ENCODE measurements at regions not wholly inside any gene's neighbourhood (a gene's known extent, or its start where the extent isn't known, plus 50 kb on each side); places are given as distances from the start of the nearest gene placed in this dataset.
"Not testable (repeated sequence)": the region's sequence is repeated elsewhere in the genome, so short reads cannot be mapped to it uniquely, and the experiment has no call there.

- no peak for ATAC-seq
Measured at GRCh38 chr3:106827515-106828213, 549.6 kb upstream of the CCDC54 start.

- no peak for ATAC-seq
Measured at GRCh38 chr3:106829206-106829605, 548.0 kb upstream of the CCDC54 start.

DNA sequence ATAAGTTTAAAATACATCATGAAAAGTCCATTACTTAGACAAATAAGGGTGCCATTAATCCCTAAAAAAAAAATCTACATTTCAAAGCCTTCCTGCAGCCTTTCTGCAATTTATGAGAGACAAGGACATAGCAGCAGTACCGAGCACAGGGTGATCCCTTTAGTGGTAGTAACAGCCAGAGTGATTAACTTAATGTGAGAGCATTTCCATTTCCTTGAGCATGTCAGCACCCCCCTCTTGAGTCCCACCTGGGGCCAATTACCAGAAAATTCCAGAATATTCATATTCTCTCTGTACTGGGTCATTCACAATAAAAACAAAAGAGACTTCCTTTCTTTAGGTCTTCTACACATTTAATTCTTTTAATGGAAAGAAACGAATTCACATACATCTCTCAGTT is 546.9 kb upstream of the CCDC54 start:
- ATAC-seq = no peak

DNA sequence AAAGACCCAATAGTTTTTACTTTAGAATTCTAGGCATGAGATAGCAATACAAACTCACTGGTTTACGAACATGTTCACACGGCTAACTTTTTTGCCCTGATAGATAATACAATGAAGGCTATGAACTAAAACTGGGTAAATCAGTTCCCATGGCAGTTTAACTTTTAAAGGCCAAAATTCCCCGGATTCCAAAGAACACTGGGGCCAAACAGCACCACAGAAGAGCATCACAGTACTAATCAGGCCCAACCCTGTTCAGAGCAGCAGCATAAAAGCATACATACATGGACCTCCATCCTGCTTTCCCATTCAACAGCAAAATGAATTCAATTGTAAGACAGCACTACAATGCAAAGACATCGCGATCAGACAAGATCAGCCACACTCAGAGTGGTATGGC is 540.3 kb upstream of the CCDC54 start:
- no peak for ATAC-seq

GRCh38 chr3:106837616-106838015 is 539.6 kb upstream of the CCDC54 start:
- ATAC-seq = no peak

GRCh38 chr3:106839576-106840280 is 537.5 kb upstream of the CCDC54 start:
- ATAC-seq = no peak

DNA sequence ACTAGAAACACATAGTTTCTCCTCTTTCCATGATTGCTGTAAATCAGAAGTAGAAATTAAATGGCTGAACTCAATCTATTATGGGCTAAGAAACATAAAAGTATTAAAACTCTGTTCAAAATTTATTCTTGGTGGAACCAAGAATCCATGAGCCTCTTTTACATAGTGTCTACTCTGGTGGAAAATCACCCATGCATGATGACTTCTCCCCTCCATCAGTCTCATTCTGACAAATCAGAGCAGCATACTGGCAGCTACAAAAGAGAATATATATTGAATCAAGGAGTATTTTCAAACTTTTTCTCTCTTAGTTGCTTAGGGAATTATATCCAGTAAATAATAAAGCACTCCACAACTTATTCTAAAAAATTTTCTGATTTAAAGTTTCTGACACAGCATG is 536.9 kb upstream of the CCDC54 start:
- no peak for ATAC-seq

DNA sequence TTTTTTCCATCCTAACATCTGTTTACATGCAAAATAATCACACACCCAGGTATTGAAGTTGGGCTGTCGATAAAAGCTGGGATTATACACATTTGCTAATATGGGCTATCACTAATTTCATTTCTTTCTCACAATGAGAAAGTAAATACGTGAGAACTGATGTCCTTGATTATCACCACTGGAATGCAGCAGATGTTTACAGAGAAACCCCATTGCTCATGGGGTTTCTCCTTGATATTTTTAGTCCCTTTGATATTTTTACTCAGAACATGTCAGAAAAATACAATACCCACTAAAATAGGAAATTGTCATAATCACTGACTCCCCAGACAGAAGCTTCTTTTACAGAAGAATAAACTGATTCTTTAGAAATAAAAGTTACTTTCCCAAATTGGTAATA is 535.1 kb upstream of the CCDC54 start:
- no peak for ATAC-seq

DNA sequence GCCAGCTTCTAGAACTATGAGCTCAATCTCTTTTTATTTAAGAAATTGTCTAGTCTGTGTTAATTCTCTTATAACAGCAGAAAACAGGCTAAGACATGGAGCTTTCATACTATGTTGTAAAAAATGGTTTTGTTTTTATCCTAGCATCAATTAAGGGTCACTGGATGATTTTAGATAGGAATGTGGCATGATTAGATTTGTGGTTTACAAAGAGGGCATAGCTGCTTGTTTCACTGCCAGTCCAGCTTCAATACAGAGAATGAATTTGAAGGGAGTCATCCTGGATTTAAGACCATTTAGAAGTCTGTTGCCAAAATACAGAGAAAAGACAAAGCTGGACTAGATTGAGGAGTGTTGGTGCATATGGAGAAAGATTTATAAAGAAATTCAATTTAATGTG is 532.6 kb upstream of the CCDC54 start:
- ATAC-seq = no peak

- no peak for ATAC-seq
Measured at GRCh38 chr3:106848099-106848498, 529.1 kb upstream of the CCDC54 start.

GRCh38 chr3:106850437-106850836 is 526.8 kb upstream of the CCDC54 start:
- no peak for ATAC-seq

DNA sequence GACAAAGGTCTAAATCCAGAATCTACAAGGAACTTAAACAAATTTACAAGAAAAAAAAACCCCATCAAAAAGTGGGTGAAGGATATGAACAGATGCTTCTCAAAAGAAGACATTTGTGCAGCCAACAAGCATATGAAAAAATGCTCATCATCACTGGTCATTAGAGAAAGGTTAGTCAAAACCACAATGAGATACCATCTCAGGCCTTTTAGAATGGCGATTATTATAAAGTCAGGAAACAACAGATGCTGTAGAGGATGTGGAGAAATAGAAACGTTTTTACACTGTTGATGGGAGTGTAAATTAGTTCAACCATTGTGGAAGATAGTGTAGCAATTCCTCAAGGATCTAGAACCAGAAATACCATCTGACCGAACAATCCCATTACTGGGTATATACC is 518.9 kb upstream of the CCDC54 start:
- ATAC-seq = not testable (repeated sequence)

- no peak for ATAC-seq
Measured at GRCh38 chr3:106860182-106860581, 517.1 kb upstream of the CCDC54 start.

- ATAC-seq = no peak
Measured at GRCh38 chr3:106862067-106862466, 515.2 kb upstream of the CCDC54 start.

DNA sequence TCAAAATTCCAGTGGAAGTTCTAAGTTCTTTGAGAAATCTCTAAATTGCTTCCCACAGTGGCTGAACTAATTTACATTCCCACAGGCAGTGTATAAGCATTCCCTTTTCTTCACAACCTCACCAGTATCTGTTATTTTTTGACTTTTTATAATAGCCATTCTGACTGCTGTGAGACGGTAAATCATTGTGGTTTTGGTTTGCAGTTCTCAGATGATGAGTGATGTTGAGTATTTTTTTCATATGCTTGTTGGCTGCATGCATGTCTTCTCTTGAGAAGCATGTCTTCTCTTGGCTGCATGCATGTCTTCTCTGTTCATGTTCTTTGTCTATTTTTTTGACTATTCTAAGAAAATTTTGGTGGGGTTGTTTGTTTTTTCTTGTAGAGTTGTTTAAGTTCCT is 499.6 kb upstream of the CCDC54 start:
- ATAC-seq = no peak

GRCh38 chr3:106880206-106880605 is 497.0 kb upstream of the CCDC54 start:
- no peak for ATAC-seq

DNA sequence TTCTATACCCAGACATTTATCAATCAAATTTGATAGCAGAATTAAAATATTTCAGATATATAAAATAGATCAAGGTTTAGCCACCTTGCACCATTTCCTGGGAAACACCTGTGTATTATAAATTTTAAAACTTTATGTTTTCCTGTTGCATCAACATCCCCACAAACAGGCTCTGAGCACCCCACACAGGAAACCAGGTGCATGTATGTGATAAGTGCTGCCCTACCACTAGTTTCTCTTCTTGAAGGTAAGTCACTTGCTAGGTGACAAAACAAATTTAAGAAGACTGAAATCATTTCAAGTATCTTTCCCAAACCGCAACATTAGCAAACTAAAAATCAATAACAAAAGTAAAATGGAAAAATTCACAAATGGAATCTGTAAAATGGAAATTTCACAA is 496.1 kb upstream of the CCDC54 start:
- no peak for ATAC-seq

DNA sequence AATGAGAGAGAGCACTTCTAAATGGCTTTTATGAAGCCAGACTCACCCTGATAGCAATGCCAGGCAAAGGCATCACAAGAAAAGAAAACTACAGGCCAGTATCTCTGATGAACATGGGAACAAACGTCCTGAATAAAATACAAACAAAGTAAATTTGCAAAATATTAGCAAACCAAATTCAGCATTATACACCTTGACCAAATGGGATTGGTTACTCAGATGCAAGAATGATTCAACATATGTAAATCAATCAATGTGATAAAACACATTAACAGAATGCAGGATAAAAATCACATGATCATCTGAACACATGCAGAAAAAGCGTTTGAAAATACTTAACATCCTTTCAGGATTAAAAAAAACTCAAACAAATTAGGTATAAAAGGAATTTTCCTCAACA is 494.9 kb upstream of the CCDC54 start:
- ATAC-seq = no peak

DNA sequence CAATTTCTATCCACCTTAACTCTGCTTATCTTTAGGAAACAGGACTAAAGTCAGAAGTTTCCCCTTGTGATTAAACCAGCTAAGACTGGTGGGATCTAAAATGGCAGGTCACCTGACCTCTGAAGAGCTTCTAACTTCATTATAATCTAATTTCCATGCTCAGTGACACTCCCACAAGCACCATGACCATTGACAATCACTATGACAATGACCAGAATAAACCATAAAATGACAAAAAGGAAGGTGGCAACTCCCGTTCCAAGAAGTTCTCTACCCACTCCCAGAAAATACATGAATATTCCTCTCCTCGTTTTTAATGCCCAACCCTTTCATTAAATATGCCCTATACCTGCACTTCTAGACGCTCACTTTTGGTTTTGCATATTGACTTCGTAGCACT is 471.2 kb upstream of the CCDC54 start:
- no peak for ATAC-seq

DNA sequence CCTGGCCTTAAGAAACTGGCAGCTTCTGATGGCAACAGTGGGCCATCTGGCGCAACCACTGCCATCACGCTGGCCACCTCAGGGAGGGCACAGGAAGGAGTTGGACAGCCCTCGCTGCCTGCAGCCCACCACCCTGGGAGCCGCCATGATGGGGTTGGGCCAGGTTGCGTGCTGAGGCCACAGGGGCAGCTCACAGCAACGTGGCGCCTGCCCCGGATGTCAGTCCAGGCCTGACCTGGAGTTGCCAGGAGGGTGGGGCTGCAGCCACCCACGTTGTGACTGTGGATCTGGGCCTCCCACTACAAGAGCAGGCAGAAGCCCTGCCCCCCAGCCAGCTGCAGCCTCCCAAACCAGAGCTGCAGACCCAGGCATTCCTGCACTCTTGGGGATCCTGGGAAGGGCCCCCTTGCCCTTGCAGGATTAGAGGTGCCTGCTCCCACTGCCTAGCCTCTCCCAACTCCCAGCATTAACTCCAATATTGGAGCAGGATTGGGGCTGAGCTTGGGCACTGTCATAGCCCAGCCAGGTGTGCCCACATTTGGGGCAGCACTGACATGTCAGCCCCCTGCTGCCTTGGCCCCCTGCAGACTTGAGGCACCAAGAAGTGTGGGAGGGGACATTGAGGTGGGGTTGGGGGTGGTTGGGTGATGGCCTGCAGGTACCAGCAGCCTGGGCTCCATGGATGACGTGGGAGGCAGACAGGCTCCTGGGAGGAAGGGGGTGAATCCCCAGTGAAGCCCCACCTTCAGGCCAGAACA is 468.9 kb upstream of the CCDC54 start:
- ATAC-seq = no peak

GRCh38 chr3:106913111-106913698 is 464.0 kb upstream of the CCDC54 start:
- ATAC-seq = no peak

DNA sequence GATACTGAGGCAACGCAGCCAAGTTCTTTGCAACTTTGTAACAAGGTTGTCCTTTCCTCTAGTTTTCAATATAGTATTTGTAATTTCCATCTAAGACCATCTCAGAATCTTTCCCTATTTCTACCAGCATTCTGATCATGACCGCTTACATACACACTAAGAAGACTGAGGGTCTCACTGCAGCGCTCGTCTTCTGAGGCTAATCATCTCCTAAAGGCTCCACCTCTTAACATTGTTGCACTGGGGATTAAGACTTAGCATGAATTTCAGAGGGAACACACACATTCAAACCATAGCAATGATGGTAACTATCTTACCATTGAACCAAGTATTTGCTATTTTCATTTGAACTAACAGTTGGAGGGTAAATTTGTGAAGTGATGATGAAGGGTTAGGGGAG is 463.3 kb upstream of the CCDC54 start:
- ATAC-seq = no peak

DNA sequence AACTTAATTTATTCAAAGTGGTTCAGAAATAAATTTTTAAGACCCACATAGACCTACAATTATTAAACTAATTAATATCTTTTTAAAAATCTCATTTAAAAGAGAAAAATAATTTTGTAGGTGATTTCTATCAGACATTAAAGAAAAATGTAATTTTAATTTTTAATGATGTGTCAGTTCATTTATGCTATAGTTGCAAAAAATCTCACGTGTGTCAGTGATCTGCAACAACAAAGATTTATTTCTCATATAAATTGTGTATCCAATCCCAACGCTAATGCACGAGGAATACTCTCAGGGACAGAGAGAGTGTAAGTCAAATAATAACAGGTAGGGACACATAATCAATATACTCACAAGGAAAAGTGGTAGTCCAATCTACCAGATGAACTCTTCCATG is 456.6 kb upstream of the CCDC54 start:
- no peak for ATAC-seq

DNA sequence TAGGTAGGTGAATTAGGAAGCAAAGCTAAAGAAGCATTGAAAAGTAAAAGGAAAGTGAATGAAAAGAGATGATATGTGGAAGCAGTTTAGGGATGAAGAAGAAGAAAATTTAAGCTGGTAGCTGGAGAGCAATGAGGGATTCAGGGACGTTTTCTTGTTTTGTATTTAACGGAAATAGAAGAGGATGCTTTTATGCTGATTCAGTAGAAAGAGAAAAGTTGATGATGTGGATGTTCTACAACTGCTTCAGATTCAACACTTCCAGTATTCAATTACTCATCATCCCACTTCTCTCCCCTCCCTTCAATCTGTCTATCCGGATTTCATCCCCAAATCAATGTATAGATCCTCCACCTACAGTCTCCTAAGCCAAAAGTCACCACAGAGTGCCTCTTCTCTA is 448.2 kb upstream of the CCDC54 start:
- ATAC-seq = no peak

Data from activated CD4-positive, CD25-positive, alpha-beta regulatory T cell treated with anti-CD3 and anti-CD28 coated beads, Interleukin-2, amount 50 U/mL, for 24 hours (primary cell).